Esophagus muscularis mucosa (tissue), 4 donors: ENCODE measurements at regions not wholly inside any gene's neighbourhood (a gene's known extent, or its start where the extent isn't known, plus 50 kb on each side); places are given as distances from the start of the nearest gene placed in this dataset.

Experiments used
- EP300 ChIP-seq: sonication (generic); formaldehyde crosslinking; IDR thresholded peaks from one replicate; pipeline ENCODE4 v1.6.1; 2017; ENCODE audit warnings: antibody characterized with exemption
- POLR2A ChIP-seq: fragments of 450-650 bp; IDR thresholded peaks from one replicate; pipeline ENCODE4 v1.6.1; 2017; ENCODE audit warnings: antibody characterized with exemption, moderate library complexity, mild to moderate bottlenecking, low read depth
- TF ChIP-seq, protein P1 (sequence below), 3 experiments: fragments of 200-600 bp in 2 of 3; fragments of 450-650 bp in 1 of 3; sonication (generic) in 2 of 3; IDR thresholded peaks; one replicate each; pipeline ENCODE4 v1.5.1; 2017 to 2019; ENCODE audit warnings: antibody characterized with exemption in 3 of 3, mild to moderate bottlenecking in 2 of 3, moderate library complexity in 1 of 3

DNA sequence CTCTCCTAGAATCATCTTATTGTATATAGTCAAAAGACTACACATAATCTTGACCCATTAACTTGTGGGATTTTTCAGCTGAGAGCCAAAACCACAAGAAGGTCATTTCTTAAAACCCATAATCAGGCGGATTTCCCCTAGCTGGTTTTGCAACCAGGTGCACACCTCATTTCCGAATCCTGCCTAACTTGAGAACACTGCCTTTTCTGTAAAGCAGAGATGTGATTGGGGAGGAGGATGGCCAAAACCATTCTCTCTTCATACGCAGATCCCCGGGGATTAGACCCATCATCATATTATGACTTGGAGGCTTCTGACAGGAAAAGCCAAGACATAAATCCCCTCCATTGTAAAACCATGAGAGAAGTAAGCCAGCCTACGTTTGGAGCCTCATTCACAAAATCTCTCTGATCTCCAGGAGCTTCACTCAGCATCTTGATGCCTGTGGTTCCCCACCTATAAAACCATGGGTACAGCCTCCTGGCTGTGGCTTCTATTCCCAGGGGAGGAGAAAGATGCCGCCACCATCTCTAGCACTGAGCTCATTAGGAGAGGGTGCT is 191.3 kb downstream of the KIF18A start:
- TF ChIP-seq POLR2A = no peak
- TF ChIP-seq, protein P1, sequence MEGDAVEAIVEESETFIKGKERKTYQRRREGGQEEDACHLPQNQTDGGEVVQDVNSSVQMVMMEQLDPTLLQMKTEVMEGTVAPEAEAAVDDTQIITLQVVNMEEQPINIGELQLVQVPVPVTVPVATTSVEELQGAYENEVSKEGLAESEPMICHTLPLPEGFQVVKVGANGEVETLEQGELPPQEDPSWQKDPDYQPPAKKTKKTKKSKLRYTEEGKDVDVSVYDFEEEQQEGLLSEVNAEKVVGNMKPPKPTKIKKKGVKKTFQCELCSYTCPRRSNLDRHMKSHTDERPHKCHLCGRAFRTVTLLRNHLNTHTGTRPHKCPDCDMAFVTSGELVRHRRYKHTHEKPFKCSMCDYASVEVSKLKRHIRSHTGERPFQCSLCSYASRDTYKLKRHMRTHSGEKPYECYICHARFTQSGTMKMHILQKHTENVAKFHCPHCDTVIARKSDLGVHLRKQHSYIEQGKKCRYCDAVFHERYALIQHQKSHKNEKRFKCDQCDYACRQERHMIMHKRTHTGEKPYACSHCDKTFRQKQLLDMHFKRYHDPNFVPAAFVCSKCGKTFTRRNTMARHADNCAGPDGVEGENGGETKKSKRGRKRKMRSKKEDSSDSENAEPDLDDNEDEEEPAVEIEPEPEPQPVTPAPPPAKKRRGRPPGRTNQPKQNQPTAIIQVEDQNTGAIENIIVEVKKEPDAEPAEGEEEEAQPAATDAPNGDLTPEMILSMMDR (IDR thresholded peaks at IDR 0.05) = no peak
- TF ChIP-seq EP300 = no peak
